KOPT-K1 (cell line): ENCODE measurements at regions not wholly inside any gene's neighbourhood (a gene's known extent, or its start where the extent isn't known, plus 50 kb on each side); places are given as distances from the start of the nearest gene placed in this dataset.

ENCODE experiments used
- H3K27ac ChIP-seq: fragments of 200-600 bp; sonication (generic); 2 replicates; pipeline ENCODE4 v1.5.1; 2016; ENCODE audit warnings: antibody characterized with exemption, mild to moderate bottlenecking, low read depth, low read length; ENCODE audit not compliant: poor library complexity, severe bottlenecking
- H3K36me3 ChIP-seq: fragments of 200-600 bp; sonication (generic); 2 replicates; pipeline ENCODE4 v1.5.1; 2017; ENCODE audit warnings: antibody characterized with exemption, mild to moderate bottlenecking, low read length, moderate library complexity; ENCODE audit not compliant: insufficient read depth
- H3K9me3 ChIP-seq: fragments of 200-600 bp; sonication (generic); 2 replicates; pipeline ENCODE4 v1.5.1; 2017; ENCODE audit warnings: antibody characterized with exemption, low read length, mild to moderate bottlenecking; ENCODE audit not compliant: insufficient read depth, poor library complexity, severe bottlenecking

GRCh38 chr10:55897490-55897921, 463.6 kb downstream of the ZWINT start:
- Histone ChIP-seq H3K9me3 (no peaks in the 10 kb centered on the region), H3K36me3 (no peaks in the 10 kb centered on the region), H3K27ac (no peak overlapping the region)

- Histone ChIP-seq H3K9me3 (no peaks in the 10 kb centered on the region), H3K27ac (no peak overlapping the region), H3K36me3 (no peaks in the 10 kb centered on the region)
These were observed 468.8 kb downstream of the ZWINT start for GRCh38 chr10:55892276-55892675.

- H3K27ac ChIP-seq: no peak overlapping the region
- no peaks in the 10 kb centered on the region for H3K36me3 ChIP-seq
These were observed 479.5 kb downstream of the ZWINT start for GRCh38 chr10:55881588-55881987.

GRCh38 chr10:55873485-55873884, 487.6 kb downstream of the ZWINT start:
- no peaks in the 10 kb centered on the region for H3K9me3 ChIP-seq
- no peaks in the 10 kb centered on the region for H3K36me3 ChIP-seq
- H3K27ac ChIP-seq: no peak overlapping the region

More at GRCh38 chr10:55881588-55881987, 479.5 kb downstream of the ZWINT start:
- H3K9me3 ChIP-seq: no peaks in the 10 kb centered on the region

GRCh38 chr10:55870186-55870585, 490.9 kb downstream of the ZWINT start:
- Histone ChIP-seq H3K9me3 (no peaks in the 10 kb centered on the region), H3K27ac (no peak overlapping the region), H3K36me3 (no peaks in the 10 kb centered on the region)

- Histone ChIP-seq H3K9me3 (no peaks in the 10 kb centered on the region), H3K36me3 (no peaks in the 10 kb centered on the region), H3K27ac (no peak overlapping the region)
These were observed 493.2 kb downstream of the ZWINT start for GRCh38 chr10:55867848-55868247.

GRCh38 chr10:55858730-55859129, 502.3 kb downstream of the ZWINT start:
- Histone ChIP-seq H3K27ac (no peak overlapping the region), H3K9me3 (peaks cover 5% of the 10 kb centered on the region), H3K36me3 (no peaks in the 10 kb centered on the region)

GRCh38 chr10:55852900-55853299, 508.2 kb downstream of the ZWINT start:
- Histone ChIP-seq H3K27ac (no peak overlapping the region), H3K36me3 (no peaks in the 10 kb centered on the region), H3K9me3 (no peaks in the 10 kb centered on the region)

- Histone ChIP-seq H3K27ac (no peak overlapping the region), H3K9me3 (no peaks in the 10 kb centered on the region), H3K36me3 (no peaks in the 10 kb centered on the region)
These were observed 523.8 kb downstream of the ZWINT start for GRCh38 chr10:55837273-55837672.

- Histone ChIP-seq H3K36me3 (no peaks in the 10 kb centered on the region), H3K27ac (no peak overlapping the region), H3K9me3 (no peaks in the 10 kb centered on the region)
These were observed 539.0 kb downstream of the ZWINT start for GRCh38 chr10:55822096-55822495.

GRCh38 chr10:55820478-55820877, 540.6 kb downstream of the ZWINT start:
- no peaks in the 10 kb centered on the region for H3K36me3 ChIP-seq
- no peaks in the 10 kb centered on the region for H3K9me3 ChIP-seq
- no peak overlapping the region for H3K27ac ChIP-seq

- Histone ChIP-seq H3K9me3 (no peaks in the 10 kb centered on the region), H3K36me3 (no peaks in the 10 kb centered on the region), H3K27ac (no peak overlapping the region)
These were observed 541.0 kb downstream of the ZWINT start for GRCh38 chr10:55820071-55820470.

- no peaks in the 10 kb centered on the region for H3K9me3 ChIP-seq
These were observed 547.4 kb downstream of the ZWINT start for GRCh38 chr10:55813451-55814170.

GRCh38 chr10:55803055-55803454, 558.0 kb downstream of the ZWINT start:
- no peaks in the 10 kb centered on the region for H3K36me3 ChIP-seq
- no peaks in the 10 kb centered on the region for H3K9me3 ChIP-seq
- no peak overlapping the region for H3K27ac ChIP-seq

More at GRCh38 chr10:55813451-55814170, 547.4 kb downstream of the ZWINT start:
- Histone ChIP-seq H3K36me3 (no peaks in the 10 kb centered on the region), H3K27ac (no peak overlapping the region)

GRCh38 chr10:55801353-55801661, 559.8 kb downstream of the ZWINT start:
- Histone ChIP-seq H3K36me3 (no peaks in the 10 kb centered on the region), H3K9me3 (no peaks in the 10 kb centered on the region)

GRCh38 chr10:55800602-55801352, 560.3 kb downstream of the ZWINT start:
- H3K9me3 ChIP-seq: no peaks in the 10 kb centered on the region
- no peaks in the 10 kb centered on the region for H3K36me3 ChIP-seq
- H3K27ac ChIP-seq: no peak overlapping the region

More at GRCh38 chr10:55801353-55801661, 559.8 kb downstream of the ZWINT start:
- H3K27ac ChIP-seq: no peak overlapping the region
